HepG2 (cell line): ENCODE measurements at regions not wholly inside any gene's neighbourhood (a gene's known extent, or its start where the extent isn't known, plus 50 kb on each side); places are given as distances from the start of the nearest gene placed in this dataset.

Experiments
- ATAC-seq: fragments of 200-7000 bp; cut with Tn5 transposase; 3 replicates; pipeline ENCODE4 v1.9.1; 2020; ENCODE audit warnings: mild to moderate bottlenecking, moderate library complexity
- BruUV-seq: library from RNA; stranded (reverse); fragments of 400-500 nt; replicated peaks from 2 replicates; lab custom pipeline; 2021; lab: Mats Ljungman, UMichigan
- CTCF ChIA-PET: fragments of 300-600 bp; formaldehyde crosslinking; extraction: SDS; loops from one replicate; lab custom pipeline; 2021; ENCODE audit warnings: low total read pairs, inconsistent platforms, low intra/inter-chr PET ratio; lab: Yijun Ruan, JAX
- POLR2A ChIA-PET: fragments of 350-600 bp; sonication (Branson Sonifier 250); formaldehyde crosslinking; loops from one replicate; lab custom pipeline; 2020; ENCODE audit warnings: antibody characterized with exemption, inconsistent platforms; lab: Yijun Ruan, JAX
- DNase-seq: peaks from one replicate; pipeline ENCODE4 v3.0.0-alpha.2; 2015; ENCODE audit warnings: low spot score
- FAIRE-seq: peaks from 3 replicates; lab custom pipeline; 2011; peaks lifted over from hg19 to GRCh38; lab: Jason Lieb, UNC
- H2AFZ ChIP-seq: one replicate; pipeline ENCODE4 v1.6.1; 2011; ENCODE audit warnings: low read length, inconsistent platforms
- H3K27ac ChIP-seq: fragments of 300-600 bp; 3 replicates; pipeline ENCODE4 v1.8.0; 2011; ENCODE audit warnings: mixed run types, mild to moderate bottlenecking, mixed read lengths, low read length, inconsistent platforms; ENCODE audit not compliant: insufficient read depth; ENCODE audit errors: extremely low read length
- H3K27me3 ChIP-seq, 2 experiments: fragments of 200-600 bp in 1 of 2; 2 replicates in 1 of 2; 3 replicates in 1 of 2; pipeline versions ENCODE4 v1.6.0 to v1.8.0; 2011; ENCODE audit warnings: low read length in 2 of 2, mild to moderate bottlenecking in 2 of 2, moderate library complexity in 2 of 2, inconsistent platforms in 1 of 2; ENCODE audit not compliant: insufficient read depth in 2 of 2, control insufficient read depth in 1 of 2
- H3K36me3 ChIP-seq, 2 experiments: fragments of 200-600 bp in 1 of 2; replicated peaks in 1 of 2; 2 replicates in 1 of 2; 3 replicates in 1 of 2; pipeline versions ENCODE4 v1.5.1 to v1.8.0; 2011; ENCODE audit warnings: low read length in 2 of 2, inconsistent platforms in 1 of 2; ENCODE audit not compliant: insufficient read depth in 2 of 2, control insufficient read depth in 1 of 2
- H3K4me1 ChIP-seq: 2 replicates; pipeline ENCODE4 v1.5.1; 2012; ENCODE audit warnings: low read length, inconsistent platforms; ENCODE audit not compliant: insufficient read depth
- H3K4me2 ChIP-seq: 2 replicates; pipeline ENCODE4 v1.6.0; 2011; ENCODE audit warnings: low read depth, low read length, inconsistent platforms
- H3K4me3 ChIP-seq, 3 experiments: fragments of 200-600 bp in 1 of 3; sonication (generic), shearing (Covaris generic) in 1 of 3; replicated peaks in 1 of 3; 2 replicates each; pipeline ENCODE4 v1.5.1; 2011 to 2016; ENCODE audit warnings: low read length in 3 of 3, inconsistent platforms in 2 of 3, low read depth in 2 of 3, mild to moderate bottlenecking in 2 of 3, control low read depth in 1 of 3, mixed read lengths in 1 of 3; ENCODE audit not compliant: insufficient read depth in 1 of 3
- H3K79me2 ChIP-seq: one replicate; pipeline ENCODE4 v1.6.1; 2011; ENCODE audit warnings: low read length, inconsistent platforms; ENCODE audit not compliant: insufficient read depth
- H3K9ac ChIP-seq: 2 replicates; pipeline ENCODE4 v1.6.0; 2011; ENCODE audit warnings: mild to moderate bottlenecking, low read depth, low read length, inconsistent platforms; ENCODE audit not compliant: insufficient read depth
- H3K9me3 ChIP-seq: 2 replicates; pipeline ENCODE4 v1.5.1; 2012; ENCODE audit warnings: mild to moderate bottlenecking, low read length
- H4K20me1 ChIP-seq: 2 replicates; pipeline ENCODE4 v1.6.0; 2011; ENCODE audit warnings: inconsistent platforms, mild to moderate bottlenecking, low read length, moderate library complexity; ENCODE audit not compliant: insufficient read depth
- ATF7 ChIP-seq, 2 experiments: fragments of 450-650 bp in 1 of 2; sonication (generic) in 1 of 2; formaldehyde crosslinking in 1 of 2; IDR thresholded peaks; 2 replicates each; pipeline versions ENCODE4 v1.4.0 to v1.6.1; 2016 to 2020; ENCODE audit warnings: antibody characterized with exemption in 1 of 2, mild to moderate bottlenecking in 1 of 2, missing genetic modification reagents in 1 of 2
- BRF2 ChIP-seq: sonication (generic); formaldehyde crosslinking; IDR thresholded peaks from 2 replicates; pipeline ENCODE4 v1.8.1; 2022; ENCODE audit warnings: mild to moderate bottlenecking, missing genetic modification reagents
- ZNF740 ChIP-seq: sonication (generic); formaldehyde crosslinking; IDR thresholded peaks from 2 replicates; pipeline ENCODE4 v1.4.0; 2020; ENCODE audit warnings: missing genetic modification reagents
- ZNF770 ChIP-seq: sonication (generic); formaldehyde crosslinking; IDR thresholded peaks from 2 replicates; pipeline ENCODE4 v1.5.0; 2020; ENCODE audit warnings: mild to moderate bottlenecking, missing genetic modification reagents
- in situ Hi-C: cut with HindIII; loops from 2 replicates; pipeline ENCODE4 v1.10.0; 2017; ENCODE audit warnings: low pct_unique_long_range_greater_than_20kb; ENCODE audit not compliant: extremely low pct_ligation_motif_present
- intact Hi-C: fragments of 100-400 bp; cut with micrococcal nuclease; formaldehyde crosslinking; loops from one replicate; pipeline ENCODE4 v1.10.0; 2022; ENCODE audit not compliant: unreplicated experiment

GRCh38 chr4:136424052-136424451 is 1108.2 kb downstream of the PCDH18 start (continued):
- no peak for TF ChIP-seq BRF2 (CRISPR knock-in tag)

- FAIRE-seq, result no peak
- no peak for ATAC-seq
- POLR2A ChIA-PET, result no interaction called here
- H3K4me1 ChIP-seq, result no peaks in the 10 kb centered on the region
- H3K9ac ChIP-seq, result no peak overlapping the region
- CTCF ChIA-PET, result no interaction called here
- BruUV-seq, result no TSS peak
- no peaks in the 10 kb centered on the region for H3K9me3 ChIP-seq
- TF ChIP-seq ZNF740 (CRISPR knock-in tag) (no peak), ATF7 (IDR thresholded peaks at IDR 0.05) (peak; percentile 32; the same call in 1 of the 2 replicates), ATF7 (CRISPR knock-in tag; IDR thresholded peaks at IDR 0.05) (no peak), ZNF770 (CRISPR knock-in tag) (no peak)
- in situ Hi-C loops, result no loop called here
- no peak overlapping the region for H2AFZ ChIP-seq
- H3K36me3 ChIP-seq, result no peaks in the 10 kb centered on the region
- H3K27ac ChIP-seq, result no peak overlapping the region
- DNase-seq, result no peak
- H3K4me2 ChIP-seq, result no peak overlapping the region
- H3K27me3 ChIP-seq, result no peaks in the 10 kb centered on the region; a peak in 1 of 5 replicates
- no peaks in the 10 kb centered on the region for H3K79me2 ChIP-seq
- no peaks in the 10 kb centered on the region for H4K20me1 ChIP-seq
- intact Hi-C loops, result no loop called here
- H3K4me3 ChIP-seq, result no peak overlapping the region
These were observed 1117.3 kb downstream of the PCDH18 start for GRCh38 chr4:136414981-136415380.
